ENCODE measurements at regions not wholly inside any gene's neighbourhood (a gene's known extent, or its start where the extent isn't known, plus 50 kb on each side); places are given as distances from the start of the nearest gene placed in this dataset.
A peak's percentile ranks its signal among the peaks of the same experiment; 100 is the strongest.

GRCh38 chr2:174688079-174688478 lies 76.2 kb downstream of the CHRNA1 start:
- TF ChIP-seq CTCF (IDR thresholded peaks at IDR 0.05), result peak; percentile 36 to 56 (median 44)
- no peak for TF ChIP-seq POLR2A (IDR thresholded peaks at IDR 0.05)
- no peak for TF ChIP-seq EP300 (IDR thresholded peaks at IDR 0.05; ENCODE audit: low read depth)
- no peak for TF ChIP-seq POLR2AphosphoS5 (IDR thresholded peaks at IDR 0.05)
